Endothelial cell of umbilical vein (primary cell): ENCODE measurements at regions not wholly inside any gene's neighbourhood (a gene's known extent, or its start where the extent isn't known, plus 50 kb on each side); places are given as distances from the start of the nearest gene placed in this dataset.

Experiments used
- BruUV-seq: library from RNA; stranded (reverse); fragments of 400-500 nt; replicated peaks from 2 replicates; lab custom pipeline; 2021; lab: Mats Ljungman, UMichigan
- CTCF ChIA-PET: fragments of 300-600, 350-600 bp; sonication (Branson Sonifier 250); formaldehyde crosslinking; loops from one replicate; lab custom pipeline; 2021; ENCODE audit warnings: antibody characterized with exemption, inconsistent platforms; lab: Charles Lee
- POLR2A ChIA-PET: fragments of 300-600, 350-600 bp; sonication (Branson Sonifier 250); formaldehyde crosslinking; loops from one replicate; lab custom pipeline; 2021; ENCODE audit warnings: antibody characterized with exemption, inconsistent platforms; lab: Charles Lee
- DNase-seq: peaks from one replicate; pipeline ENCODE4 v3.0.0-alpha.2; 2011; ENCODE audit warnings: low read depth, low spot score
- FAIRE-seq: peaks from 2 replicates; lab custom pipeline; 2011; peaks lifted over from hg19 to GRCh38; lab: Jason Lieb, UNC
- H2AFZ ChIP-seq: 2 replicates; pipeline ENCODE4 v1.6.0; 2012; ENCODE audit warnings: low read depth, low read length, control low read depth, inconsistent platforms
- H3K27ac ChIP-seq: 2 replicates; pipeline ENCODE4 v1.5.1; 2011; ENCODE audit warnings: low read depth, mild to moderate bottlenecking, control low read depth, low read length, moderate library complexity; ENCODE audit not compliant: insufficient read depth
- H3K27me3 ChIP-seq, 2 experiments: 2 replicates each; pipeline versions ENCODE4 v1.6.0 to v1.6.1; 2011; ENCODE audit warnings: low read length in 2 of 2, mixed read lengths in 1 of 2; ENCODE audit not compliant: control insufficient read depth in 2 of 2, insufficient read depth in 2 of 2
- H3K36me3 ChIP-seq, 2 experiments: 2 replicates in 1 of 2; 3 replicates in 1 of 2; pipeline ENCODE4 v1.5.1; 2011; ENCODE audit warnings: low read length in 2 of 2, mild to moderate bottlenecking in 1 of 2, moderate library complexity in 1 of 2; ENCODE audit not compliant: control insufficient read depth in 2 of 2, insufficient read depth in 2 of 2; ENCODE audit errors: extremely low read depth in 1 of 2
- H3K4me1 ChIP-seq: 3 replicates; pipeline ENCODE4 v1.5.1; 2011; ENCODE audit warnings: mild to moderate bottlenecking, low read length; ENCODE audit not compliant: control insufficient read depth, insufficient read depth; ENCODE audit errors: extremely low read depth
- H3K4me2 ChIP-seq: 2 replicates; pipeline ENCODE4 v1.6.1; 2011; ENCODE audit warnings: low read length, control low read depth, mixed read lengths; ENCODE audit not compliant: insufficient read depth
- H3K4me3 ChIP-seq, 3 experiments: fragments of 200-600 bp in 1 of 3; sonication (generic), shearing (Covaris generic) in 1 of 3; replicated peaks in 1 of 3; 2 replicates each; pipeline ENCODE4 v1.5.1; 2011 to 2016; ENCODE audit warnings: control low read depth in 3 of 3, low read length in 3 of 3, mild to moderate bottlenecking in 2 of 3, inconsistent platforms in 1 of 3, low read depth in 1 of 3, moderate library complexity in 1 of 3; ENCODE audit not compliant: insufficient read depth in 1 of 3
- H3K79me2 ChIP-seq: 2 replicates; pipeline ENCODE4 v1.6.0; 2012; ENCODE audit warnings: low read length, inconsistent platforms; ENCODE audit not compliant: control insufficient read depth, insufficient read depth
- H3K9ac ChIP-seq: replicated peaks from 2 replicates; pipeline ENCODE3; 2011; ENCODE audit warnings: low read length, control low read depth; ENCODE audit not compliant: insufficient read depth; ENCODE audit errors: extremely low read depth
- H3K9me1 ChIP-seq: replicated peaks from 3 replicates; pipeline ENCODE4 v1.6.0; 2011; ENCODE audit warnings: mild to moderate bottlenecking, low read length; ENCODE audit not compliant: control insufficient read depth, insufficient read depth; ENCODE audit errors: extremely low read depth
- H3K9me3 ChIP-seq: replicated peaks from 2 replicates; pipeline ENCODE4 v1.5.1; 2012; ENCODE audit warnings: low read length, inconsistent platforms; ENCODE audit not compliant: control insufficient read depth, insufficient read depth
- H4K20me1 ChIP-seq: replicated peaks from 2 replicates; pipeline ENCODE3; 2011; ENCODE audit warnings: mild to moderate bottlenecking, low read length; ENCODE audit not compliant: control insufficient read depth, insufficient read depth; ENCODE audit errors: extremely low read depth
- EZH2 ChIP-seq: IDR thresholded peaks from 2 replicates; pipeline ENCODE4 v1.6.1; 2012; ENCODE audit warnings: borderline replicate concordance, low read depth, mild to moderate bottlenecking, moderate library complexity, low read length, inconsistent platforms; ENCODE audit not compliant: severe bottlenecking
- FOS ChIP-seq: IDR thresholded peaks from 2 replicates; pipeline ENCODE4 v1.6.1; 2011; ENCODE audit warnings: mild to moderate bottlenecking, low read length, moderate library complexity, borderline replicate concordance; ENCODE audit not compliant: insufficient read depth
- GATA2 ChIP-seq: IDR thresholded peaks from 2 replicates; pipeline ENCODE4 v1.7.0; 2011; ENCODE audit warnings: low read depth, mild to moderate bottlenecking, moderate library complexity, mixed read lengths, low read length; ENCODE audit not compliant: insufficient read length, insufficient read depth
- JUN ChIP-seq: IDR thresholded peaks from 2 replicates; pipeline ENCODE4 v1.6.1; 2011; ENCODE audit warnings: borderline replicate concordance, low read depth; ENCODE audit not compliant: insufficient read length, insufficient read depth
- MYC ChIP-seq: IDR thresholded peaks from one replicate; pipeline ENCODE4 v1.6.1; 2011; ENCODE audit warnings: mild to moderate bottlenecking, low read depth, low read length
- POLR2A ChIP-seq: IDR thresholded peaks from 2 replicates; pipeline ENCODE4 v1.6.1; 2012; ENCODE audit warnings: low read depth, mild to moderate bottlenecking, control low read depth, low read length
- POLR2AphosphoS5 ChIP-seq: IDR thresholded peaks from 2 replicates; pipeline ENCODE4 v1.6.1; 2012; ENCODE audit warnings: low read depth, mild to moderate bottlenecking, control low read depth, low read length, moderate library complexity; ENCODE audit not compliant: insufficient read depth
- dilution Hi-C: fragments of 300-500 bp; cut with MboI; formaldehyde crosslinking; loops from one replicate; pipeline ENCODE4 v1.15.0; 2019; ENCODE audit warnings: low sequenced_read_pairs; ENCODE audit not compliant: extremely low pct_ligation_motif_present
- intact Hi-C: fragments of 100-400 bp; cut with micrococcal nuclease; formaldehyde crosslinking; loops from one replicate; pipeline ENCODE4 v1.10.0; 2022
- TF ChIP-seq, protein P1 (sequence below), 2 donors: IDR thresholded peaks; 1 replicate in 1 of 2; 2 replicates in 1 of 2; pipeline ENCODE4 v1.5.1; 2011; ENCODE audit warnings: low read length in 2 of 2, mild to moderate bottlenecking in 2 of 2, moderate library complexity in 2 of 2, control low read depth in 1 of 2, inconsistent platforms in 1 of 2, low read depth in 1 of 2; ENCODE audit not compliant: insufficient read depth in 1 of 2; ENCODE audit errors: extremely low read depth in 1 of 2
- TF ChIP-seq, protein P2 (sequence below): IDR thresholded peaks from 2 replicates; pipeline ENCODE4 v1.6.1; 2011; ENCODE audit not compliant: insufficient read depth, insufficient read length

DNA sequence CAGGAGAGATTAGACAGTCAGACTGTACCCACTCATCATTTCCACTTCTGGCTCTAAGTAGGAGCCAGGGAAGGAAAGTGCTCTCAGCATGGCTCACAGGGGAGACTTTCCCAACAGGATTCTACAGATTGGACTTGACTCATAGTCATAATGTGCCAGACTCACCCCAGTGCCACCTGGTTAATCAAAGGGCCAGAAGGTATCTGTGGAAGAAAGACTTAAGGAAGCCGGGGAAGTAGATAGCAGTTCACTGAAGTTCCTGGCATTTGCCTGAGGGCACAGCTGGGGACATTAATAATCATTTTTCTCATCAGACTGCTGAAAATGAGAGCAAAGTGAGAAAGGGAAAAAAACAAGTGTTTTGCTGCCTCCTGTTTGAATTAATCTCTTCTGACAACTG lies 717.5 kb downstream of the TUSC7 start:
- no TSS peak for BruUV-seq
- Histone ChIP-seq H4K20me1 (no peaks in the 10 kb centered on the region), H3K4me3 (no peak overlapping the region), H3K27ac (no peak overlapping the region), H3K9me3 (no peaks in the 10 kb centered on the region), H3K4me1 (no peaks in the 10 kb centered on the region), H3K79me2 (no peaks in the 10 kb centered on the region), H3K9ac (no peak overlapping the region), H3K27me3 (no peaks in the 10 kb centered on the region), H3K9me1 (no peaks in the 10 kb centered on the region), H3K36me3 (no peaks in the 10 kb centered on the region), H3K4me2 (no peak overlapping the region), H2AFZ (no peak overlapping the region)
- no peak for DNase-seq
- intact Hi-C loops (no loop called here), dilution Hi-C loops (no loop called here)
- no peak for FAIRE-seq
- POLR2A ChIA-PET: no interaction called here
- CTCF ChIA-PET: no interaction called here
- no peak for TF ChIP-seq MYC
- TF ChIP-seq POLR2AphosphoS5: no peak
- TF ChIP-seq GATA2: no peak
- no peak for TF ChIP-seq EZH2
- no peak for TF ChIP-seq JUN
- no peak for TF ChIP-seq POLR2A
- TF ChIP-seq FOS: no peak
- TF ChIP-seq, protein P1, sequence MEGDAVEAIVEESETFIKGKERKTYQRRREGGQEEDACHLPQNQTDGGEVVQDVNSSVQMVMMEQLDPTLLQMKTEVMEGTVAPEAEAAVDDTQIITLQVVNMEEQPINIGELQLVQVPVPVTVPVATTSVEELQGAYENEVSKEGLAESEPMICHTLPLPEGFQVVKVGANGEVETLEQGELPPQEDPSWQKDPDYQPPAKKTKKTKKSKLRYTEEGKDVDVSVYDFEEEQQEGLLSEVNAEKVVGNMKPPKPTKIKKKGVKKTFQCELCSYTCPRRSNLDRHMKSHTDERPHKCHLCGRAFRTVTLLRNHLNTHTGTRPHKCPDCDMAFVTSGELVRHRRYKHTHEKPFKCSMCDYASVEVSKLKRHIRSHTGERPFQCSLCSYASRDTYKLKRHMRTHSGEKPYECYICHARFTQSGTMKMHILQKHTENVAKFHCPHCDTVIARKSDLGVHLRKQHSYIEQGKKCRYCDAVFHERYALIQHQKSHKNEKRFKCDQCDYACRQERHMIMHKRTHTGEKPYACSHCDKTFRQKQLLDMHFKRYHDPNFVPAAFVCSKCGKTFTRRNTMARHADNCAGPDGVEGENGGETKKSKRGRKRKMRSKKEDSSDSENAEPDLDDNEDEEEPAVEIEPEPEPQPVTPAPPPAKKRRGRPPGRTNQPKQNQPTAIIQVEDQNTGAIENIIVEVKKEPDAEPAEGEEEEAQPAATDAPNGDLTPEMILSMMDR (IDR thresholded peaks at IDR 0.05; ENCODE audit: extremely low read depth in 1 of 2, insufficient read depth in 1 of 2, low read depth in 1 of 2, low read length in 2 of 2): no peak
- TF ChIP-seq, protein P2, sequence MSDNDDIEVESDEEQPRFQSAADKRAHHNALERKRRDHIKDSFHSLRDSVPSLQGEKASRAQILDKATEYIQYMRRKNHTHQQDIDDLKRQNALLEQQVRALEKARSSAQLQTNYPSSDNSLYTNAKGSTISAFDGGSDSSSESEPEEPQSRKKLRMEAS: no peak
